ENCODE measurements at regions not wholly inside any gene's neighbourhood (a gene's known extent, or its start where the extent isn't known, plus 50 kb on each side); places are given as distances from the start of the nearest gene placed in this dataset.
"Not testable (repeated sequence)": the region's sequence is repeated elsewhere in the genome, so short reads cannot be mapped to it uniquely, and the experiment has no call there.

DNA sequence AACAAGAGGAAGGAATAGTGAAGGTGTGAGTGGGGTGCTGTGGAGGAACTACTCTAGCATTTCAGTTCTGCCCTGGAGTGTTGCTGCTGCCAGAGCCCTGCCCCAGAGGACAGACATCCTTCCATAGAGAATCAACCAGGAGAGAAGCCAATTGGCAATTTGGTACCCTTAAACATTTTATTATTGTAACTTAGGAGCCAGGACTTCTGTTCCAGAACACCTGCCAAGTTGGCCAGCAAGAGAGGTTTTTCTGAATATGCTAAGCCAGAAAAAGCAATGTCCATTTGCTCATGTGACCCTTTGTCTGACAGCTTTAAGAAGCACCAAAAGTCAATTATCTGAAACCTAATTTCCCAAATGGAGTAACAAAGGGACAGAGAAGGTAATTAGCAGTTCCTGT lies 264.9 kb downstream of the MEX3B start:
- no peak for TF ChIP-seq CTCF (conservative IDR thresholded peaks at IDR 0.05)
- no peak overlapping the region for H3K27ac ChIP-seq

DNA sequence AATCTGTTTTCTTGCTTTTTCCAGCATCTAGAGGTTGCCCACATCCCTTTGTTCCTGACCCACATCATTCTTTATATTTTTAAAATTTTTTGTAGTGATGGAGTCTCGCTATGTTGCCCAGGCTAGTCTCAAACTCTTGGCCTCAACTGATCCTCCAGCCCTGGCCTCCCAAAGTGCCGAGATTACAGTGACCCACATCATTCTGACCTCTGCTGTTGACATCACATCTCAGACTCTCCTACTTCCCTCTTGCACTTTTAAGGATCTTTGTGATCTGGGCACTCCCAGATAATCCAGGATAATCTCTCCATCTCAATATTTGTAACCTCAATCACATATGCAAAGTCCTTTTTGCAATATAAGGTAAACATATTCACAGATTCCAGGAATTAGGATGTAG lies 266.6 kb downstream of the MEX3B start:
- no peak for TF ChIP-seq CTCF (conservative IDR thresholded peaks at IDR 0.05)

GRCh38 chr15:81777546-81777945 lies 268.3 kb downstream of the MEX3B start:
- no peak for TF ChIP-seq CTCF (conservative IDR thresholded peaks at IDR 0.05)
- H3K27ac ChIP-seq = no peak overlapping the region

More for the DNA sequence above, 266.6 kb downstream of the MEX3B start:
- no peak overlapping the region for H3K27ac ChIP-seq

- TF ChIP-seq CTCF (conservative IDR thresholded peaks at IDR 0.05) = no peak
Measured at GRCh38 chr15:81776976-81777375, 268.8 kb downstream of the MEX3B start.

DNA sequence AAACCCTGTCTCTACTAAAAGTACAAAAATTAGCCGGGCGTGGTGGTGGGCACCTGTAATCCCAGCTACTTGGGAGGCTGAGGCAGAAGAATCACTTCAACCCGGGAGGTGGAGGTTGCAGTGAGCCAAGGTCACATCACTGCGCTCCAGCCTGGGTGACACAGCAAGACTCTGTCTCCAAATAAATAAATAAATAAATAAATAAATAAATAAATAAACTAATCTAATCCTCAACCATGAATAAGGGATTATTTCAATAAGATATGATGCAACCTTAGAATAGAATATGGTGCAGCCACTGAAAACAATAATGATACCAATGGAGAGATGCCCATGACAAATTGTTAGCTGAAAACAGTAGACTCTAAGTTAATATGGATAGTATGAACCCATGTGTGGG lies 270.0 kb downstream of the MEX3B start:
- not testable (repeated sequence) for H3K27ac ChIP-seq

More at GRCh38 chr15:81776976-81777375, 268.8 kb downstream of the MEX3B start:
- no peak overlapping the region for H3K27ac ChIP-seq

DNA sequence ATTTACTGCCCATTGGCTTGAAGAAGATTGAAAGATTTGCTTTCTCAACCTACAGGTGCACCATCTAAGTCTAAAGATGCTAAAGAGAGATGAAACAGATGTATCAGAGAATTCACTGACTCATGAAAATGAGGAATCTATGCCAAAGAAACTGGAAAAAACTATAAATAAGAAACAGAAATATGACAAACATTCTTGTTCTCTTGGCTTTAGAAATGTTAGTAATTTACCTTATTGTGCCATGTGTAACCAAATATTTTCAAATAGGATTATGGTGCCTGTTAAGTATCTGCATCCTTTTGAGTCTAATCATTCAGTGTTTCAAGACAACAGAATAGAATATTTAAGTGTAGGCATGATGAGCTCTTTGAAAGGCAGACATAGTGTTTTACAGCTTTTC lies 271.5 kb downstream of the MEX3B start:
- TF ChIP-seq CTCF (conservative IDR thresholded peaks at IDR 0.05) = no peak
- H3K27ac ChIP-seq = no peak overlapping the region

- H3K27ac ChIP-seq = no peak overlapping the region
- no peak for TF ChIP-seq CTCF (conservative IDR thresholded peaks at IDR 0.05)
Measured at GRCh38 chr15:81768773-81769172, 277.0 kb downstream of the MEX3B start.

DNA sequence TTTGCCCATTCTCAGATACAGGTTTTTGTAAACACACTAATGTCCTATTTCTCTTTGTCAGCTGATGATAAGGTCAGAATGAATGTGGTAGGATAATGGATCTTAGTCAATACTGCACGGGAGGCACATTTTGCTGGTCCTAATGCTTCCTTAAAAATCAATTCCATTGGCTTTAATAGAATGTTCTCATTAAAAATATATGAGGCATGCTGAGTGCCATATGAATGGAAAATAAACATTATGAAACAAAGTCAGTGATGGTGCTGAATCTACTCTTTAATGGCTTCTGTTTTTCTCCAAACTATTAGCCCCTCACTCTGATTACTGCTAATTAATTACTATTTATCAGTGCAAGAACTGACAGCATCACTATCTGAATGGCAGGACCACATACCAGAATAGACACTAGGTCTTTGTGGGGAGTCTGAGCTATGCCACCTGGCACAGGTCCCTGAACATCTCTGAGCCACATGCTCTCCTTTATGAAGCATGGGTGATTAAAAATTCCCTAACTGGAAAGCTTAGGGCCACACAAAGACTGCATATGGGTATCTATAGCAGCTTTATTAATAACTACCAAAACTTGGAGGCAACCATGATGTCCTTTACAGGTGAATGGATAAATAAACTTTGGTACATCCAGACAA lies 278.9 kb downstream of the MEX3B start:
- no peak for TF ChIP-seq CTCF (conservative IDR thresholded peaks at IDR 0.05)
- peak overlapping the region; percentile 30 for H3K27ac ChIP-seq
